ENCODE measurements at regions not wholly inside any gene's neighbourhood (a gene's known extent, or its start where the extent isn't known, plus 50 kb on each side); places are given as distances from the start of the nearest gene placed in this dataset.
"Not testable (repeated sequence)": the region's sequence is repeated elsewhere in the genome, so short reads cannot be mapped to it uniquely, and the experiment has no call there.

DNA sequence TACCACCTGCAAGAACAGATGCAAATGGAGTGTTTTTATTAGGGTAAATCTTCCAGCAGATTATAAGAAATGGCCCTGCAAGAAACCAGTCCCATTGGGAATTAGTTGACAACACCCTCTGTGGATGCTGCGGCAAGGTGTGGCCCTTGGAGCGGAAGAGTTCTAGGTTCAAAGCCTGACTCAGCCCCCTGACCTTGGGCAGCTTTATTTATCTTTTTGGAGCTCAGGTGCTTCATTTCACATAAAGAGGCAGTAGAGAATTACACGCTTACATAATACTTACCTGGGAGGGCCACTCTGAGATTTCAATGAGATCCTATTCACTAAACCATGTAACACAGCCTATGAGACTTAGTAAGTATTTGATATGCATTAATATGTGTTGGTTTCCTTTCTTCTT, 318.2 kb upstream of the SOX9 start:
- H3K4me2 ChIP-seq (ENCODE audit: low read depth, low read length, poor library complexity, severe bottlenecking) = no peak overlapping the region
- H2AFZ ChIP-seq (ENCODE audit: low read length) = no peak overlapping the region
- H3K9ac ChIP-seq (ENCODE audit: low read depth, low read length, poor library complexity, severe bottlenecking) = no peak overlapping the region
- H3K36me3 ChIP-seq (ENCODE audit: insufficient read depth, low read length) = no peaks in the 10 kb centered on the region
- TF ChIP-seq EZH2phosphoT487 (IDR thresholded peaks at IDR 0.05; ENCODE audit: borderline replicate concordance) = no peak
- TF ChIP-seq CTCF (conservative IDR thresholded peaks at IDR 0.05; ENCODE audit: low read length) = no peak
- H3K27me3 ChIP-seq (ENCODE audit: insufficient read depth, low read length, poor library complexity, severe bottlenecking) = no peaks in the 10 kb centered on the region
- peaks cover 4% of the 10 kb centered on the region; the same call in 1 of the 2 replicates for H3K9me3 ChIP-seq (ENCODE audit: insufficient read depth, low read depth, low read length)
- no peaks in the 10 kb centered on the region for H4K20me1 ChIP-seq (ENCODE audit: insufficient read depth, low read length, poor library complexity, severe bottlenecking)
- H3K4me1 ChIP-seq (ENCODE audit: insufficient read depth, low read length, poor library complexity, severe bottlenecking) = no peaks in the 10 kb centered on the region
- no peaks in the 10 kb centered on the region for H3K79me2 ChIP-seq (ENCODE audit: insufficient read depth, low read length)
- no peaks in the 10 kb centered on the region for H3K9me2 ChIP-seq (replicated peaks; ENCODE audit: low read depth, low read length)
- H3K4me3 ChIP-seq (ENCODE audit: low read length, poor library complexity, severe bottlenecking) = no peak overlapping the region
- no peaks in the 10 kb centered on the region for H3F3A ChIP-seq (ENCODE audit: low read depth)

DNA sequence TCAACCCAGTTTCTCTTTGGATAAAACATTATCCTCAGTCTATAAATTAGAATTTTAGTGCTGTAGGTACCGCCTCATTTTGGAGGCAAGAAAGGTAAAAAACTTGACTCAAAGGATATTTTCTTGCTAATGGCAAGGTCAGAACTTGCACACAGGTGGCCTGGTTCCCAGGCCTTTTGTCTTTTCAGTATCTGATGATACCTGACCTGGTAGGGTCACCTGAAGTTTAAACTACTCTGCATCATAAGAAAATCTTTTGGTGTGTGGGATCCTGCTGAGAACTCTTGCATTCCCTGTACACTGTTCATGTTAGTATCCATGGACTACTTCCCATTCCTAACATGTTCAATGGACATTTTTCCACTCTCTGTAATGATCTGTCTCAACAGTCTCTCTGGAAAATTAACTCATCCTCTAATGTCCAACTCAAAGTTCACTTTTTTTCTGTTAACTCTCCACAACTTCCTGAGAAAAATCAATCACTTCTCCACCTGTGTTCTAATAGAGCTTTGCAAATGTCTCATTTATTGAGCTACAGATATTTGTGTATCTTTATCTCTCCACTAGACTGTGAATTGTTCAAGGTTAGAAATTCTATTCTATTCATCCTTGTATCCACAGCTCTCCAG, 317.1 kb upstream of the SOX9 start:
- Histone ChIP-seq H3K36me3 (ENCODE audit: insufficient read depth, low read length) (no peaks in the 10 kb centered on the region), H4K20me1 (ENCODE audit: insufficient read depth, low read length, poor library complexity, severe bottlenecking) (no peaks in the 10 kb centered on the region), H3F3A (ENCODE audit: low read depth) (no peaks in the 10 kb centered on the region), H2AFZ (ENCODE audit: low read length) (no peak overlapping the region), H3K9me3 (ENCODE audit: insufficient read depth, low read depth, low read length) (peaks cover 4% of the 10 kb centered on the region; the same call in 1 of the 2 replicates), H3K4me3 (ENCODE audit: low read length, poor library complexity, severe bottlenecking) (no peak overlapping the region), H3K9ac (ENCODE audit: low read depth, low read length, poor library complexity, severe bottlenecking) (no peak overlapping the region), H3K79me2 (ENCODE audit: insufficient read depth, low read length) (no peaks in the 10 kb centered on the region), H3K9me2 (replicated peaks; ENCODE audit: low read depth, low read length) (no peaks in the 10 kb centered on the region), H3K4me1 (ENCODE audit: insufficient read depth, low read length, poor library complexity, severe bottlenecking) (no peaks in the 10 kb centered on the region), H3K27me3 (ENCODE audit: insufficient read depth, low read length, poor library complexity, severe bottlenecking) (no peaks in the 10 kb centered on the region), H3K4me2 (ENCODE audit: low read depth, low read length, poor library complexity, severe bottlenecking) (no peak overlapping the region)
- TF ChIP-seq EZH2phosphoT487 (IDR thresholded peaks at IDR 0.05; ENCODE audit: borderline replicate concordance) (no peak), CTCF (conservative IDR thresholded peaks at IDR 0.05; ENCODE audit: low read length) (no peak)

DNA sequence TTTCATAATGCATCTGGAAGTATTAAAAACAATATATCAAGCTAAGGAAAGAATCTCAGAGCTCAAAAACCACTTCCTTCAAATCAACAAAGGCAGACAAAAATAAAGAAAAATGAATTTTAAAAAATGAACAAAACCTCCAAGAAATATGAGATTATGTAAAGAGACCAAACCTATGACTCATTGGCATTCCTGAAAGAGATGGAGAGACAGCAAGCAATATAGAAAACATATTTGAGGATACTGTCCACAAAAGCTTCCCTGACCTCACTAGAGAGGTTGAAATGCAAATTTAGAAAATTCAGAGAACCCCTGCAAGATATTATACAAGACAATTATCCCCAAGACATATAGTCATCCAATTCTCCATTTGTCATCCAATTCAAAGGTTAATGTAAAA, 311.3 kb upstream of the SOX9 start:
- Histone ChIP-seq H3K9me2 (replicated peaks; ENCODE audit: low read depth, low read length) (no peaks in the 10 kb centered on the region), H2AFZ (ENCODE audit: low read length) (no peak overlapping the region), H3K27me3 (ENCODE audit: insufficient read depth, low read length, poor library complexity, severe bottlenecking) (no peaks in the 10 kb centered on the region), H3F3A (ENCODE audit: low read depth) (no peaks in the 10 kb centered on the region), H3K79me2 (ENCODE audit: insufficient read depth, low read length) (no peaks in the 10 kb centered on the region), H3K9me3 (ENCODE audit: insufficient read depth, low read depth, low read length) (no peaks in the 10 kb centered on the region), H3K36me3 (ENCODE audit: insufficient read depth, low read length) (no peaks in the 10 kb centered on the region), H3K4me3 (ENCODE audit: low read length, poor library complexity, severe bottlenecking) (no peak overlapping the region), H3K9ac (ENCODE audit: low read depth, low read length, poor library complexity, severe bottlenecking) (no peak overlapping the region), H3K4me2 (ENCODE audit: low read depth, low read length, poor library complexity, severe bottlenecking) (no peak overlapping the region), H3K4me1 (ENCODE audit: insufficient read depth, low read length, poor library complexity, severe bottlenecking) (no peaks in the 10 kb centered on the region), H4K20me1 (ENCODE audit: insufficient read depth, low read length, poor library complexity, severe bottlenecking) (no peaks in the 10 kb centered on the region)
- TF ChIP-seq EZH2phosphoT487 (IDR thresholded peaks at IDR 0.05; ENCODE audit: borderline replicate concordance) (no peak), CTCF (conservative IDR thresholded peaks at IDR 0.05; ENCODE audit: low read length) (no peak)

DNA sequence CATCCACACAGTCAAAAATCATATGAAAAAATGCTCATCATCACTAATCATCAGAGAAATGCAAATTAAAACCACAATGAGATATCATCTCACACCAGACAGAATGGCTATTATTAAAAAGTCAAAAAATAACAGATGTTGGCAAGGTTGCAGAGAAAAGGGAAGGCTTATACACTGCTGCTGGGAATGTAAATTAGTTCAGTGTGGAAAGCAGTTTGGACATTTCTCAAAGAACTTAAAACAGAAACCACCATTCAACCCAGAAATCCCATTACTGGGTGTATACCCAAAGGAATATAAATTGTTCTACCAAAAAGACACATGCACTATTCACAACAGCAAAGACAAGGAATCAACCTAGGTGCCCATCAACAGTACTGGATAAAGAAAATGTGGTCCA, 307.0 kb upstream of the SOX9 start:
- not testable (repeated sequence) for H3F3A ChIP-seq (ENCODE audit: low read depth); H3K79me2 ChIP-seq (ENCODE audit: insufficient read depth, low read length); H3K9ac ChIP-seq (ENCODE audit: low read depth, low read length, poor library complexity, severe bottlenecking); H3K27me3 ChIP-seq (ENCODE audit: insufficient read depth, low read length, poor library complexity, severe bottlenecking); H4K20me1 ChIP-seq (ENCODE audit: insufficient read depth, low read length, poor library complexity, severe bottlenecking); H3K36me3 ChIP-seq (ENCODE audit: insufficient read depth, low read length); H3K4me1 ChIP-seq (ENCODE audit: insufficient read depth, low read length, poor library complexity, severe bottlenecking); H3K9me3 ChIP-seq (ENCODE audit: insufficient read depth, low read depth, low read length); H2AFZ ChIP-seq (ENCODE audit: low read length); H3K4me2 ChIP-seq (ENCODE audit: low read depth, low read length, poor library complexity, severe bottlenecking); H3K4me3 ChIP-seq (ENCODE audit: low read length, poor library complexity, severe bottlenecking); H3K9me2 ChIP-seq (replicated peaks; ENCODE audit: low read depth, low read length)

Data from Loucy (cell line).